Breast epithelium (tissue), 3 donors: ENCODE measurements at regions not wholly inside any gene's neighbourhood (a gene's known extent, or its start where the extent isn't known, plus 50 kb on each side); places are given as distances from the start of the nearest gene placed in this dataset.

ENCODE experiments used
- CTCF ChIP-seq, 3 donors: fragments of 450-650 bp; IDR thresholded peaks; one replicate each; pipeline ENCODE4 v1.5.1; 2016 to 2017; ENCODE audit warnings: antibody characterized with exemption in 3 of 3, mild to moderate bottlenecking in 3 of 3, moderate library complexity in 3 of 3
- POLR2A ChIP-seq: fragments of 450-650 bp; IDR thresholded peaks from one replicate; pipeline ENCODE4 v1.6.1; 2016; ENCODE audit warnings: antibody characterized with exemption, mild to moderate bottlenecking, moderate library complexity

DNA sequence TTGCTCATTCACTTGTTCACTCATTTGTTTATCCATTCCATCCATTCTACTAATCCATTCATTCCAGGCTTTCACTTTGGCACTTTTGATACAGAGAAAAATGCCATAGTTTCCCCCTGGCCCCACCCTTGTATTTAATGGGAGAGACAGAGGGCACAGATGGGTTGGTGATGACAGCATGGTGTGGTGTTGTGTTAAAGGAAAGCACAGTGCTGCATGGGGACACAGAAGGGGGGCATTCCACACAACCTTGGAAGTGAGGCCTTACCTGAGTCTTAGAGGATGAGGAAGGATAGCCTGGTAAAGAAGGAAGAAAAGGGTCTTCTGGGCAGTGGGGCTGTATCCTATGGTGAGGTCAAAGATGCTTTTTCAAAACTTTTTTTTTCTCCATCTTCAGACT, 248.5 kb upstream of the C11orf87 start:
- no peak for TF ChIP-seq CTCF (IDR thresholded peaks at IDR 0.05)
- no peak for TF ChIP-seq POLR2A
